ENCODE measurements at regions not wholly inside any gene's neighbourhood (a gene's known extent, or its start where the extent isn't known, plus 50 kb on each side); places are given as distances from the start of the nearest gene placed in this dataset.

DNA sequence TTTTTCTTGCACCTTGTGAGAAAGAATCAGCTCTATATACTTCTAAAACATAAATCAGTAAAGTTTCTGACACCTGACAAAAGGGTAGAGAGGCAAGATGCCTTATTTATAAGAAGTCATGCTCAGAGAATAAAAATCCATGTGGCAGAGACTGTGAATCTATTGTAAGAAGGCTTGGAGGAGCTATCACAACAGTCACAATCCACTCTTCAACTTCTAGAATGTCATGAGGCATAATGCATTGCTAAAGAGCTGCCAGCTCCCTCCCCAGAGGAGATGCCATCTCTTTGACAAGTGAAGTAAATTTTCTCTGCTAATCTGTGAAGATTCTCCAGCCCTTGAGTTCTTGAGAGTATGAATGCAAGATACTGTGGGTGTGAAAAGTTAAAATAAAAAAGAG, 971.2 kb upstream of the IGFBP7 start:
- H3K9ac ChIP-seq (ENCODE audit: low read depth in 1 of 3, low read length in 3 of 3): no peak overlapping the region
- H3K4me1 ChIP-seq (ENCODE audit: control insufficient read depth in 3 of 3, insufficient read depth in 3 of 3, low read length in 3 of 3): no peaks in the 10 kb centered on the region

DNA sequence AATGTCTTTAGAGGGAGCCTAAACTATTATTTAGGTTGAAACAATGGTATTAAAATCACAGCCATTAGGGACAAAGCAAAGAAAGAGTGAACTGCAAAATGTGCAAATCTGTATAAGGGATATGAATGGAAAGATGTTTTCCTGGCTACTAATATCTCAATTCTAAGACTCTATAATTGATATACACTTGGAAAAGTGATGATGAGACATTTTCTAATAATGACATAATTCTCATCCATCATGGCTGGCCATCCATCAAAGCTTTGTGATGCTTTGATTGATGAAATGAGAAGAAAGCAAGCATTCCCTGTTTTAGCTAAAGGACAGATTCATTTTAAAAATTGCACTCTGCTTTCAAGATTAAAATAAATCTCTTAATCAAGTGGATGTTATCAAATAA, 965.5 kb upstream of the IGFBP7 start:
- Histone ChIP-seq H3K9me3 (ENCODE audit: control insufficient read depth in 3 of 3, low read length in 3 of 3) (no peaks in the 10 kb centered on the region), H3K4me3 (ENCODE audit: low read length in 3 of 3) (no peak overlapping the region), H3K27me3 (ENCODE audit: control insufficient read depth in 3 of 3, insufficient read depth in 3 of 3, low read length in 3 of 3) (no peaks in the 10 kb centered on the region), H3K36me3 (ENCODE audit: control insufficient read depth in 3 of 3, insufficient read depth in 3 of 3, low read length in 3 of 3) (no peaks in the 10 kb centered on the region), H3K27ac (ENCODE audit: low read depth, low read length) (no peak overlapping the region), H3K4me1 (ENCODE audit: control insufficient read depth in 3 of 3, insufficient read depth in 3 of 3, low read length in 3 of 3) (no peaks in the 10 kb centered on the region), H3K9ac (ENCODE audit: low read depth in 1 of 3, low read length in 3 of 3) (no peak overlapping the region)

More for the DNA sequence above, 971.2 kb upstream of the IGFBP7 start:
- Histone ChIP-seq H3K9me3 (ENCODE audit: control insufficient read depth in 3 of 3, low read length in 3 of 3) (no peaks in the 10 kb centered on the region), H3K36me3 (ENCODE audit: control insufficient read depth in 3 of 3, insufficient read depth in 3 of 3, low read length in 3 of 3) (no peaks in the 10 kb centered on the region), H3K27me3 (ENCODE audit: control insufficient read depth in 3 of 3, insufficient read depth in 3 of 3, low read length in 3 of 3) (no peaks in the 10 kb centered on the region), H3K27ac (ENCODE audit: low read depth, low read length) (no peak overlapping the region), H3K4me3 (ENCODE audit: low read length in 3 of 3) (no peak overlapping the region)

DNA sequence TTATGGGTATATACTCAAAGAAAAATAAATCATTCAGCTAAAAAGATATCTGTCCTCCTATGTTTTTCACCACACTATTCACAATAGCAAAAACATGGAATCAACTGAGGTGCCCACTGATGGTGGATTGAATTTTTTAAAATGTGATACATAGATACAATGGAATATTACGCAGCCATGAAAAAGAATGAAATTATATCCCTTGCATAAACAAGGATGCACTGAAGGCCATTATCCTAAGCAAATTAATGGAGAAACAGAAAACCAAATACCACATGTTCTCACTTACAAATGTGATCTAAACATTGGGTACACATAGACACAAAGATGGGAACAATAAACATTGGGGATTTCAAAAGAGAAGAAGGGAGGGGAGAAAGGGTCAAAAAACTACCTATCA, 964.2 kb upstream of the IGFBP7 start:
- Histone ChIP-seq H3K4me3 (ENCODE audit: low read length in 3 of 3) (no peak overlapping the region), H3K9ac (ENCODE audit: low read depth in 1 of 3, low read length in 3 of 3) (no peak overlapping the region), H3K27me3 (ENCODE audit: control insufficient read depth in 3 of 3, insufficient read depth in 3 of 3, low read length in 3 of 3) (no peaks in the 10 kb centered on the region), H3K4me1 (ENCODE audit: control insufficient read depth in 3 of 3, insufficient read depth in 3 of 3, low read length in 3 of 3) (no peaks in the 10 kb centered on the region), H3K27ac (ENCODE audit: low read depth, low read length) (no peak overlapping the region), H3K9me3 (ENCODE audit: control insufficient read depth in 3 of 3, low read length in 3 of 3) (no peaks in the 10 kb centered on the region), H3K36me3 (ENCODE audit: control insufficient read depth in 3 of 3, insufficient read depth in 3 of 3, low read length in 3 of 3) (no peaks in the 10 kb centered on the region)

DNA sequence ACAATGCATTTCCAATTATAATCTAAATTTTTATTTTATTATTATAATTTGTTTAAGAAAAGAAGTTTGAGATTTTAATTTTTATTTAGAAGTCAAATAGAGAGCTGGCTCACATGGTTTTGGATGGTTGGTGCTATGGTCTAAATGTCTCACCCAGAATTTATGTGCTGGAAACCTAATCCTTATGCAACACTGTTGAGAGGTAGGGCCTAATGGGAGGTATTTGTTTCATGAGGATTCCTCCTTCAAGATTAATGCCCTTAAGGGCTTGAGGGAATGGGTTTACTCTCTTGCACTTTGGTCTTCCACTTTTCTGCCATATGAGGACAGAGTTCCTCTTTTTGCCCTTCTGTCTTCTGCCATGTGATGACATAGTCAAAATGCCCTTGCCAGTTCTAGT, 960.5 kb upstream of the IGFBP7 start:
- H3K9me3 ChIP-seq (ENCODE audit: control insufficient read depth in 3 of 3, low read length in 3 of 3): no peaks in the 10 kb centered on the region
- H3K9ac ChIP-seq (ENCODE audit: low read depth in 1 of 3, low read length in 3 of 3): no peak overlapping the region
- H3K27me3 ChIP-seq (ENCODE audit: control insufficient read depth in 3 of 3, insufficient read depth in 3 of 3, low read length in 3 of 3): no peaks in the 10 kb centered on the region
- H3K4me1 ChIP-seq (ENCODE audit: control insufficient read depth in 3 of 3, insufficient read depth in 3 of 3, low read length in 3 of 3): no peaks in the 10 kb centered on the region
- H3K4me3 ChIP-seq (ENCODE audit: low read length in 3 of 3): no peak overlapping the region
- no peaks in the 10 kb centered on the region for H3K36me3 ChIP-seq (ENCODE audit: control insufficient read depth in 3 of 3, insufficient read depth in 3 of 3, low read length in 3 of 3)
- no peak overlapping the region for H3K27ac ChIP-seq (ENCODE audit: low read depth, low read length)

DNA sequence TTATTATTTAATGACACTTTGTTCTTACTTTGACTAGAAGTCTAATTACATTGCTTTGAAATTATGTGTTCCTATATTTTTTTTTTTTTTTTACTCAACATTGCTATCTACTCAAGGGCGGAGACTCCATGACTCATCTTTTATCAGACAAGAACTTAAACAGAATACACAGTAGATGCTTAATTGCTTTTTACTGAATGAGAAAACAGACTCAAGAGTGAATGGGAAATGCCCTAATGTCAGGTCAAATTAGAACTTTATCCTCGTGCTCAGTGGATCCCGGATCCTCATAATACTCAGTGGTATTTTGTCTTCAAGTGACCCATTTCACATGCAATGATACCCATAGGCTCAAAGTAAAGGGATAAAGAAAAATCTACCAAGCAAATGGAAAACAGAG, 954.5 kb upstream of the IGFBP7 start:
- no peak overlapping the region for H3K27ac ChIP-seq (ENCODE audit: low read depth, low read length)
- no peak overlapping the region for H3K9ac ChIP-seq (ENCODE audit: low read depth in 1 of 3, low read length in 3 of 3)
- no peaks in the 10 kb centered on the region for H3K36me3 ChIP-seq (ENCODE audit: control insufficient read depth in 3 of 3, insufficient read depth in 3 of 3, low read length in 3 of 3)
- no peaks in the 10 kb centered on the region for H3K9me3 ChIP-seq (ENCODE audit: control insufficient read depth in 3 of 3, low read length in 3 of 3)
- no peaks in the 10 kb centered on the region for H3K4me1 ChIP-seq (ENCODE audit: control insufficient read depth in 3 of 3, insufficient read depth in 3 of 3, low read length in 3 of 3)
- no peak overlapping the region for H3K4me3 ChIP-seq (ENCODE audit: low read length in 3 of 3)
- H3K27me3 ChIP-seq (ENCODE audit: control insufficient read depth in 3 of 3, insufficient read depth in 3 of 3, low read length in 3 of 3): no peaks in the 10 kb centered on the region

DNA sequence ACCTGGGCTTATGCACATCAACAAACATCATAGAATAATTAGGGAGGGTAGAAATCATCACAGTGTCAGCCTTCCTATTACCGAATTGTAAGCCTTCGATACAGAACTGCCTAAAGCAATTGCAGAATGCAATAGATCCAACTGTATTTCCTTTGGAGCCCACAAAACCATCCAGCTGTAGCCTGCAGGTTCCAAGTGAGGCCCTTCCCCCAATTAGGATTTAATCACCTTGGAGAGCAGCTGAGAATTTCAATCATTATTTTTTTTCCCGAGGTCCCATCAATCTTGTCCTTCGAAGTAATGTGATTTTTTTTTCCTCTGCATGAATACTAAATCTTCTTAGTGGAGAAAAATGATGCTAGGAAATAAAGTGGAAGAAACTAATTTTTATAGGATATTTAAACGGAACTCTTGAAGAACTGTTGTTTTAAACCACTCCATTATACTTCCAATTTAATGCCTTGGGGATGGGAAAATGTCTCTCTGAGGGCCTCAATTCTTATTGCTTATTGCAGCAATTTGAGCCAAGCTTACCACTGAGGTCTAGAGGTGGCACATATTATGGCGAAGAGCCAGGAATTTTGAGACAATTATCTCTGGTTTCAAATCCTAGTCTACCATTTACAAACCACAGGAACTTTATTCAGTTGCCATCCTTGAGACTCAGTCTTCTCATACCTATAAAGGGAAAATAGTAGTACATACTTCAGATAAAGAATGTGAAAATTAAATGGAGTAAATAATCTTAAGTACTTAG, 953.4 kb upstream of the IGFBP7 start:
- Histone ChIP-seq H3K27me3 (ENCODE audit: control insufficient read depth in 3 of 3, insufficient read depth in 3 of 3, low read length in 3 of 3) (no peaks in the 10 kb centered on the region), H3K27ac (ENCODE audit: low read depth, low read length) (no peak overlapping the region), H3K9me3 (ENCODE audit: control insufficient read depth in 3 of 3, low read length in 3 of 3) (no peaks in the 10 kb centered on the region), H3K36me3 (ENCODE audit: control insufficient read depth in 3 of 3, insufficient read depth in 3 of 3, low read length in 3 of 3) (no peaks in the 10 kb centered on the region), H3K4me1 (ENCODE audit: control insufficient read depth in 3 of 3, insufficient read depth in 3 of 3, low read length in 3 of 3) (no peaks in the 10 kb centered on the region), H3K4me3 (ENCODE audit: low read length in 3 of 3) (no peak overlapping the region), H3K9ac (ENCODE audit: low read depth in 1 of 3, low read length in 3 of 3) (no peak overlapping the region)

DNA sequence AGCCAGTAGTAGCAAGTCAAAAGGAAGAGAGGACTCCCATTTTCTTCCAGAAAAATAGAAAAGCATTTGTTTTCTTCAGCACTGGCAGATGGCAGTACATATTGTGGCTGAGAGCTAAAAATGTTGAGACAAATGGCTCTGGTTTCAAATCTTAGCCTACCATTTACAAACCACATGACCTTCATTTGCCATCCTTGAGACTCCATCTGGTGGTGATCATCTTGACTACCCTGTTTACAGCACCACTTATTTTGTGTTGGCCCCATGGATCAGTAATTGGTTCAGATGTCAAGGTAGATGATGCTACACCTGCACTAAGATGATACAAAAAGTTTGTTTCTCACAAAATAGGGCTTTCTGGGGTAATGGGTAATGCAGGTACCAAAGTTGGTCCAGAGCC, 951.8 kb upstream of the IGFBP7 start:
- no peak overlapping the region for H3K27ac ChIP-seq (ENCODE audit: low read depth, low read length)
- H3K4me1 ChIP-seq (ENCODE audit: control insufficient read depth in 3 of 3, insufficient read depth in 3 of 3, low read length in 3 of 3): no peaks in the 10 kb centered on the region
- no peaks in the 10 kb centered on the region for H3K9me3 ChIP-seq (ENCODE audit: control insufficient read depth in 3 of 3, low read length in 3 of 3)
- H3K4me3 ChIP-seq (ENCODE audit: low read length in 3 of 3): no peak overlapping the region
- no peaks in the 10 kb centered on the region for H3K27me3 ChIP-seq (ENCODE audit: control insufficient read depth in 3 of 3, insufficient read depth in 3 of 3, low read length in 3 of 3)
- no peaks in the 10 kb centered on the region for H3K36me3 ChIP-seq (ENCODE audit: control insufficient read depth in 3 of 3, insufficient read depth in 3 of 3, low read length in 3 of 3)
- H3K9ac ChIP-seq (ENCODE audit: low read depth in 1 of 3, low read length in 3 of 3): no peak overlapping the region

DNA sequence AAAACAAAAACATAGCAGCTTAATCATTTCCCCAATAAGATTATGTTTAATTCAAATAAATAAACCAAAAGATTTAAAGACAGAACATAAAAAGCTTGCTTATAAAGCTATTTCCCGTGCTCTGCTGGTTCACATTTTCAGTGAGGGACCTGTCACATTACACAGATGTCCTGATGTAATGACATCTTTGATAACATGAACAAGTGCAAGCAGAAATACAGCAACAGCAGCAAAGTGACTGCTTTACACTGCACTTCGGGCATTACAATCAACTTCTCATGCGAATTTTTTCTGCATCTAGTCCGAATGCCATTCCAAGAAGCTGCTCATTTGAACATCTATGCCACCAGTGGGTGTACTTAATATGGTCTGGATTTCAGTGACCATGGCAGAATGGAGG, 940.3 kb upstream of the IGFBP7 start:
- Histone ChIP-seq H3K36me3 (ENCODE audit: control insufficient read depth in 3 of 3, insufficient read depth in 3 of 3, low read length in 3 of 3) (no peaks in the 10 kb centered on the region), H3K9ac (ENCODE audit: low read depth in 1 of 3, low read length in 3 of 3) (no peak overlapping the region), H3K9me3 (ENCODE audit: control insufficient read depth in 3 of 3, low read length in 3 of 3) (no peaks in the 10 kb centered on the region), H3K4me1 (ENCODE audit: control insufficient read depth in 3 of 3, insufficient read depth in 3 of 3, low read length in 3 of 3) (no peaks in the 10 kb centered on the region), H3K4me3 (ENCODE audit: low read length in 3 of 3) (no peak overlapping the region), H3K27ac (ENCODE audit: low read depth, low read length) (no peak overlapping the region), H3K27me3 (ENCODE audit: control insufficient read depth in 3 of 3, insufficient read depth in 3 of 3, low read length in 3 of 3) (no peaks in the 10 kb centered on the region)

DNA sequence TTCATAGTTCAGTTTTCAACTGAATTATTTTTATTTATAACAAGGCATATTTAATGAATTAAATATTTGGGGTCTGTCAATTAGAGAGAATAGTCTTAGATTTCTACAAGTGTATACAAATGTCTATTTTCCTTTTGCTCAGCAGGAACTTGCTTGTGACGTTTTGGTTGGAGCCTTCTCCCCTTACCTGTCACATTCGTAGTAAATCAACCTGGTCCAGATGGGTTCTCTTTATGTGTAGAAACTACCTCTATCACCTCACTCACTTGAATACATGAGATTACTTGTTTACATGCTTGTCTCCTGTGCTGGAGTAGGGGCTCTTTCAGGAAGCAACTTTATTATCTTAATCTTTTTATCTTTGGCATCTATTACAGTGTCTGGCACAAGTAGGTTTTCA, 938.3 kb upstream of the IGFBP7 start:
- no peaks in the 10 kb centered on the region for H3K9me3 ChIP-seq (ENCODE audit: control insufficient read depth in 3 of 3, low read length in 3 of 3)
- no peak overlapping the region for H3K9ac ChIP-seq (ENCODE audit: low read depth in 1 of 3, low read length in 3 of 3)
- no peaks in the 10 kb centered on the region for H3K36me3 ChIP-seq (ENCODE audit: control insufficient read depth in 3 of 3, insufficient read depth in 3 of 3, low read length in 3 of 3)
- no peak overlapping the region for H3K4me3 ChIP-seq (ENCODE audit: low read length in 3 of 3)
- no peak overlapping the region for H3K27ac ChIP-seq (ENCODE audit: low read depth, low read length)
- no peaks in the 10 kb centered on the region for H3K4me1 ChIP-seq (ENCODE audit: control insufficient read depth in 3 of 3, insufficient read depth in 3 of 3, low read length in 3 of 3)
- H3K27me3 ChIP-seq (ENCODE audit: control insufficient read depth in 3 of 3, insufficient read depth in 3 of 3, low read length in 3 of 3): no peaks in the 10 kb centered on the region

DNA sequence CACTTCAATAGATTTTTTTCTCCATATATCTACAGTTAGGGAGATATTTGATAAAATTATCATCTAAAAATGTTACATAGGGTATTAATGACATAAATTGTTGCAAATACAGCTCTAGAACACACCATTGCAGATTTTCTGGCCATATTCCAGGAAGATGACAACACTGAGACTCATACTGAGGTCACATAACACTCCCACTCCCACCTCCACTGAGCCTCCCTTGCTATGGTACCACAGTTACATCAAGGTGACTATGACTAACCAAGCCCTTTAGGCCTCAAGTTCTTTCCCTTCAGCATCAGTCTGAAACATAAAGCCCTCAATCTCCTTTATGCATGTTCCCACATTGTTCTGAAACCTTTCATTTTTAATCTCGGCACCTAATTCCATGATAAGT, 932.0 kb upstream of the IGFBP7 start:
- Histone ChIP-seq H3K4me1 (ENCODE audit: control insufficient read depth in 3 of 3, insufficient read depth in 3 of 3, low read length in 3 of 3) (no peaks in the 10 kb centered on the region), H3K36me3 (ENCODE audit: control insufficient read depth in 3 of 3, insufficient read depth in 3 of 3, low read length in 3 of 3) (no peaks in the 10 kb centered on the region), H3K9ac (ENCODE audit: low read depth in 1 of 3, low read length in 3 of 3) (no peak overlapping the region), H3K4me3 (ENCODE audit: low read length in 3 of 3) (no peak overlapping the region), H3K27me3 (ENCODE audit: control insufficient read depth in 3 of 3, insufficient read depth in 3 of 3, low read length in 3 of 3) (no peaks in the 10 kb centered on the region), H3K9me3 (ENCODE audit: control insufficient read depth in 3 of 3, low read length in 3 of 3) (no peaks in the 10 kb centered on the region), H3K27ac (ENCODE audit: low read depth, low read length) (no peak overlapping the region)

Measured in skeletal muscle tissue (tissue), 3 donors.